COR-L47 (cell line): ENCODE measurements at regions not wholly inside any gene's neighbourhood (a gene's known extent, or its start where the extent isn't known, plus 50 kb on each side); places are given as distances from the start of the nearest gene placed in this dataset.

ENCODE experiments used
- DNase-seq: peaks from one replicate; lab custom pipeline; 2025; lab: John Stamatoyannopoulos, UW

DNA sequence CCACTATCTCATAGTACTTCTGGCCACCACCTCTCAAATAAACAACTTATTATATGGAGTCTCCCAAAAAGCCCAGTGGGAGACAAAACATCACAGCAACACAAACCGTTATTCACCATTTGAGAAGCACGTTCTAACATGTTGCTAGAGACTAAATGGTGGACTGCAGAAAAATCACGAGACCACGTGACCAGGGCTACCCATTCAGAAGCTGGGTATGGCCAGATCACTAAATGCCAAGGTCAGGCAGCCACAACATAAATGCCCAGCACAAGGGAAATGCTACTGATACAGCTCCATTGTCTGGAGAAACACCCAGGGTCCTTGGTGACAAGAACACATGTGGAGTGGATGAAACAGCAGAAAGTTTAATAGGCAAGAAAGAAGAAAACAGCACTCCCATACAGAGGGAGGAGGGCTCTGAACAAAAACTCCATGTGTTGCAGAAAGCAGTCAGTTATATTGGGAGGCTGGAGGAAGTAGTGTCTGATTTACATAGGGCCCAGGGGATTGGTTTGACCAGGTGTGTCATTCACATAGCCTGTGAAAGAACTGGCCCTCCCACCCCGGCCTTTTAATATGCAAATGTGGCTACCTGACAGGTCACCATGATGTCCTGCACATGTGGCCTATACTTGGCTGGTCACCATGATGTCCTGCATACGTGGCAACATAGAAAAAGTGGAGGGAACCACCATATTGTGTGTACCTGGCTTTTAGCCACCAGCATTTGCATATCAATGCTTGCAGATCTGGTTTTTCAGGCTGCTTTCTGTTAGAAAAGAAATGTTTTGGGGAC lies 97.2 kb downstream of the TRIM36 start:
- DNase-seq: no peak

- DNase-seq: no peak
Measured at GRCh38 chr5:115070737-115071136, 99.0 kb downstream of the TRIM36 start.

GRCh38 chr5:115069087-115069968 lies 100.4 kb downstream of the TRIM36 start:
- peak; percentile 16 for DNase-seq

GRCh38 chr5:115068239-115069086 lies 101.2 kb downstream of the TRIM36 start:
- no peak for DNase-seq

- no peak for DNase-seq
Measured at GRCh38 chr5:115064380-115064779, 105.3 kb downstream of the TRIM36 start.

DNA sequence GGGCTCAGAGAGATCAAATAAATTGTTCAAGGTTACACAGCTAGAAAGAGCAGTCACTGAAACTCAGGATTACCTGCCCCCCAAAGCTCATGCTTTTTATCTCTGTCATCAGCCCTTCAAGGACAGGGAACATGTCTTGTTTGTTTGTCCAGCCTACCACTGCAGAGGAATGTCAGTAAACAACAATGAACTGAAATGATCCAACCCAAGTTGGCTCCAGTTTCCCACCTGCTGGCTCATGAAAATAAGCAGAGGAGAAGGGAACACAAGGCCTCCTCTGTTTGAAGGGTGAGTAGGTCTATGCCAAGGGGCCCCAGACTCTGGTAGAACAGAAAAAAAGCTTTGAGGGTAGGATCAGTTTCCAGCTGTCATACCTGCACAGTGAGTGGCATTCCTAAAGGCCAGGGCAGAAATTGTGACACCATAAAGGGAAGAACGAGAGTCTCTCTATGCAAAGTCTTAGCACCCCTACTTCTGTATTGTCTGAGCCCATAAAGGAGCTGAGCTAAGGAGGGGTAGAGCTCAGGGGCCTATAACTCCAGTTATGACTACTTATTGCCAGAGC lies 115.2 kb downstream of the TRIM36 start:
- no peak for DNase-seq

GRCh38 chr5:115052948-115053347 lies 116.8 kb downstream of the TRIM36 start:
- no peak for DNase-seq

DNA sequence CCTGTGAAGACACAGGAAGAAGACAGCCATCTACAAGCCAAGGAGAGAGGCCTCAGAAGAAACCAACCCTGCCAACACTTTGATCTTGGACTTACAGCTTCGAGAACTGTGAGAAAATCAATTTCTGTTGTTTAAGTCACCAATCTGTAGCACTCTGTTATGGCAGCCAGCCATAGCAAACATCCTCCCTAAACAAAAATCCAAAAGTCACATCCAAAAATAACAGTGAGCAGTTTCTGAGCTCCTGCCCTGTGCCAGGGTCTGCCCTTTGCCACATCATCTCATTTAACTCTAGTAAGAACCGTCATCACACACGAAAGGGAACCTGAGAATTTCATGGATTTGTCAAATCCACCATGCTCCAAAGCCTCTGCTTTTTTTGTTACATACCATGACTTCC lies 118.8 kb downstream of the TRIM36 start:
- no peak for DNase-seq

DNA sequence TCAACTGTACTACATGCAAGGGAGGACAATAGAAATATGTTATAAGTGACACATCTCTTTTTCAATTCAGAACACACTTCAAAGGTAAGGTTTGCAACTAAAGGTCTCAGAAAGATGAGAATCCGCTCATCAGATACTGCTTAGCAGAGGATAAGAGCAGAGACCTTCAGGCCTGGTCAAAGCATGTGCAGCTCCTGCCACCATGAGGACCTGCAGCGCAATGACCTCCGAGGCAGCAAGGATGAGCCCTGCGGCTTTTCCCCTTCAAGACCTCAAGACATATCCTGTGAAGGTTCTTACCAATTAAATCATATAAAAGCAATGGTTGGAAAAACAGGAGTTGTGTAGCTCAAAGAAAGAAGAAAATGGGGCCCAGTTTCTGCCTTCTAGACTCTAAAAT lies 135.8 kb downstream of the TRIM36 start:
- peak; percentile 5 for DNase-seq

- DNase-seq: no peak
Measured at GRCh38 chr5:115028557-115028956, 141.2 kb downstream of the TRIM36 start.

DNA sequence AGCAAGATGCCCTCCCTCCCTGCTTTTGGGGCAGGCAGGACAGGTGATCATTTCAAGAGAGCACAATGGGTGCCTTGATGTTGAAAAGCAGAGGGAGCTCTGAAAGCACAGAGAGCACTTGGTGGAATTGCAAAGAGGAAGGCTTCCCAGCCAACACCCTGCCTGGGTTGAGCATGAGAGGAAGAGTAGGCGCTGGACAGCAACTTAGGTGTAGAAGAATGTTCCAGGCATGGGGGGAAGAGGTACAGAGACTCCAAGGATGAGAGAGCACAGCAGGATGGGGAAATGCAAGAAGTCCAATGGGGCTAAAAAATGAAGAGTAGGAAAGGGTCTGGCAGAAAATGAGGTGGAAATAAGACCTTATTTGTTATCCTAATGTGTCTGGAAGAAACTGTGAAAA lies 144.8 kb downstream of the TRIM36 start:
- no peak for DNase-seq

DNA sequence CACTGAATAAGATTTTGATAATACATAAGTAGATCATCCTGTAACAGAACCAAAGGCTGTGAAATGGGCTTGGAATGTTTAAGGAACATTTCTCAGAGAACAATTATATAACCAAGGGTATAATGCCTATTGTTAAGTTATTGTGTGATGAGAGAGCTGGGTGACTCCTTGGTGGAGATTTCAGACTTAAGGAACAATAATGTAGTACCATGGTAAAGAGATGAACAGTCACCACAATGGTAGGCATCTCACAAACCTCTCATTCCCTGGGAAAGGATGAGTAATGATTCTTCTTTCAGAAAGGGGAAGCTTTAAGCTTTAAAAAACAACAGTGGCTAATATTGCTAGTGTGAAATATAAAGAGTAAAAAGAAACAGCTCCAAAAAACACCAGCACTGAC lies 147.4 kb downstream of the TRIM36 start:
- DNase-seq: no peak

GRCh38 chr5:115016646-115017045 lies 153.1 kb downstream of the TRIM36 start:
- no peak for DNase-seq

- no peak for DNase-seq
Measured at GRCh38 chr5:114999176-114999575, 170.5 kb downstream of the TRIM36 start.

GRCh38 chr5:114989512-114989911 lies 180.2 kb downstream of the TRIM36 start:
- no peak for DNase-seq

- DNase-seq: no peak
Measured at GRCh38 chr5:114988096-114988495, 181.6 kb downstream of the TRIM36 start.

GRCh38 chr5:114984796-114985195 lies 184.9 kb downstream of the TRIM36 start:
- no peak for DNase-seq

- no peak for DNase-seq
Measured at GRCh38 chr5:114981111-114981510, 188.6 kb downstream of the TRIM36 start.

- no peak for DNase-seq
Measured at GRCh38 chr5:114977979-114978573, 191.6 kb downstream of the TRIM36 start.

DNA sequence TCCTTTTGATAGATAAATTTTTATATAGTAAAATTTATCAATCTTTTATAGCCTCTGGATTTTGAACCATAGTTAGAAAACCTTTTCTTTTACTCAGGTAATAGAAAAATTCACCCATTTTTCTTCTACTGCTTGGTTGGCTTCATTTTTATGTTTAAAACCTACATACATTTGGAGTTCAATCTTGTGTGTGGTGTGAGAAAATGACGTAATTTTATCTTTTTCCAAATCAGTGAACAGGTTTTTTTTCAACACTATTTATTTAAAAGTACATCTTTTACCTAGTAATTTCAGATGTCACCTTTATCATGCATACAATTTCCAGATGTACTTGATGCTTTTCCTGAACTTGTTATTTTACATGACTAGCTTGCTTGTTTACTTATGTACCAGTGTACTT lies 200.2 kb downstream of the TRIM36 start:
- DNase-seq: no peak

- DNase-seq: no peak
Measured at GRCh38 chr5:114957384-114957783, 212.3 kb downstream of the TRIM36 start.

DNA sequence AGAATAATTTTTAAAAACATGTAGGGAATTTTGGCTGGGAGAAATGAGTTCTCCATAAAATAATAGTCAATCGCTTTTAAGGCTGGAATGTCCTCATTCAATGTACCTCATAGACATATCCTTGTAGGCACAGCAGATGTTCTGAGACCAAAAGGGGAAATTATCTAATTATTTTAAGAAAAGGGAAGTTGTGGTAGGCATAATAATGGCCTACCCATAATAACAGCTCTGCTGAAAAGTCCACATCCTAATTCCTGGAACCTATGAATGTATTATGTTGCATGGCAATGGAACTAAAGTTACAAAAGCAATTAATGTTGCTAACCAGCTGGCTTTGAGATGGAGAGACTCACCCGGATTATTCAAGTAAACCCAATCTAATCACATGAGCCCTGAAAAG lies 216.1 kb downstream of the TRIM36 start:
- DNase-seq: no peak
